Mesenteric fat pad (tissue), 1 donor: ENCODE measurements at regions not wholly inside any gene's neighbourhood (a gene's known extent, or its start where the extent isn't known, plus 50 kb on each side); places are given as distances from the start of the nearest gene placed in this dataset.
"Not testable (repeated sequence)": the region's sequence is repeated elsewhere in the genome, so short reads cannot be mapped to it uniquely, and the experiment has no call there.

Experiments
- DNase-seq: peaks from one replicate; pipeline ENCODE4 v3.0.0-alpha.2; 2020; ENCODE audit warnings: low spot score
- donor health status: DM: yes; HTN: yes; CAD: no.

DNA sequence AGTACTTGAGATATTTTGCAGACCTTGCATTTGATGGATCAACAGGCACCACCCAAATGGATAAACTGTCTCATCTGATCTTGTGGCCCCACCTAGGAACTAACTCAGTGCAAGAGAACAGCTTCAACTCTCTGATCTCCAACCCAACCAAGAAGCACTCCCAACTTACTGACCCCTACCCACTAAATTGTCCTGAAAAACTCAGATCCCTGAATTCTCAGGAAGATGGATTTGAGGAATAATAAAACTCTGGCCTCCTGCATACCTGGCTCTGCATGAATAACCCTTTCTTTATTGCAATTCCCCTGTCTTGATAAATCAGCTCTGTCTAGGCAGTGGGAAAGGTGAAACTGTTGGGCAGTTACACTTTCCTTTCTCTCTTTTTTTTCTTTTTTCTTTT lies 247.9 kb downstream of the ZPLD1 start:
- DNase-seq, result no peak

- no peak for DNase-seq
These were observed 252.0 kb downstream of the ZPLD1 start for GRCh38 chr3:102686792-102687191.

DNA sequence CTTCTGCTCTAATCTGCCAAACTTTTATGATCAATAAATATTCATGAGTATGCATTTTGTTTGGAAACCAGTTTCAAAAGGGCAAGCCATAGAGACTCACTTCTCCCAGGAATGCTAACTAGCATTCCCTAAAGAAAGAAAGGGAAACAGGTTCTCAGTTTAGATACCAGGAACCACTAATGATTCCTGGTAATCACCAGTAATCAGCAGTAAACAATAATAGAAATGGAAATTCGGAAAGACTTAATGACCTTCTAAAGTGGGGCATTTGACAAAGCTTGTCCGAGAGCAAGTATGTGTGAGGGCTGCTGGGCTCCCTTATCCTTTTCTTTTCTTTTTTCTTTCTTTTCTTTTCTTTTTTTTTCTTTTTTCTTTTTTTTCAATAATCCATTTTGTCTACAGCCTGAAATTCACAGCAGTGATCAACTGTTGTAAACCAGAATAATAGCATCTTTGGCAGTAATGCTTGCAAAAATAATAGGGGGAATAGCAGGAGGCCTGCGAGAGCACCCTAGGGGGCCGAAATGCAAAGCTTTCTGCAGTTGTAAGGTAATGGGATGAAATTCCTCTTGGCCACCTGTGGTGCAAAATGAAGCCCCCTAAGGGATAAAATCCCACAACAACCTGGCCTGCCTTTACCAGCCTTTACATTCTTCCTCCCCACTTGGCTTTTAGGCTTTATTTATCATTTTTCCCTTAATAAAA lies 253.2 kb downstream of the ZPLD1 start:
- DNase-seq, result no peak

GRCh38 chr3:102688556-102688930 lies 253.7 kb downstream of the ZPLD1 start:
- DNase-seq, result no peak

DNA sequence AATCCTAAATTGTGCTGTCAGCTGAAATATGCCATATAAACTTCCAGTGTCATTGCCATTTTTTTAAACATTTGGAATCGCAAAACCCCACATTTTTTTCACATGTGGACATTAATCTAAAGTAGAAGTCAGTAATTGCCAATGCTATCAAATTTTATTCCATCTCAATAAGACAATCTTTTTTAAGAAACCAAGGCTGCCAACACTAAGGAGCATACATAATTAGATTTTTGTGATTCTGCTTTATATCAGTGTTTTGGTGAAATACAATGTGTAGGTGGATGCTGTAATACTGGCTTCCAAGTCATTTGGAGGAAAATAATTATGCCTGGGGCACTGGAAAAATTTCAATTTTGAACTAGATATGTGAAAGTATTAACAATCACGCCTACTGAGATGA lies 256.7 kb downstream of the ZPLD1 start:
- DNase-seq, result no peak

DNA sequence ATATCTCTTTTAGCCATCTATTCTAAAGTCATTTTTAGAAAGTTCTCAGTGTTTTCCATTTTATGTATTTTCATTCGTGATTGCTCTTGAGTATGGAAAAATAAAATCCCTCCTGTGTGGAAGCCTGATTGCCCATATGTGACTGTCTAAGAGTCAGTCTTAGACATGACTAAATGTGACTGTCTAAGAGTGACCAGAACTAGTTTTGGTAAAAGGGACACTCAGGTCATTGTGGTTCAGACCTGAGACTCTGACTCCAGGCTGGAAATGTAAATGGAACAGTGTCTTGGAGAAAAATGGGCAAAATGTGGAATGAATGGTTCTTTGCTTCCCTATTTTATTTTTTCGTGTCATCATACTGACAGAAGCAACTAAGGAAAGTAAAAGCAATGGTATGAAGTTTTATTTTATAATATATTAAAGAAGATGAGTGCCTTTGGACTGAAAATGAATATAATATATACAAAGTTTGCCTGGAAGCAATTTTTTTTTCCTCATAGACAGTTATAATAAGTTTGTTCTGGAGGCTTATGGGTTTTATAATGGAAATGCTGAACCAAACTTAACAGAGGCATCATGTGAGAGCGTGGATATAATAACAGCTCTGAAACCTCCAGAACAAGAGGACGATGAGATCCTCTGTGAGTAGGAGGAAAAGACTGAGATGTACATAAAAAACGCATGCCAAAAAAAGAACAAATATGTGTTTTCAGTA lies 264.4 kb downstream of the ZPLD1 start:
- no peak for DNase-seq

DNA sequence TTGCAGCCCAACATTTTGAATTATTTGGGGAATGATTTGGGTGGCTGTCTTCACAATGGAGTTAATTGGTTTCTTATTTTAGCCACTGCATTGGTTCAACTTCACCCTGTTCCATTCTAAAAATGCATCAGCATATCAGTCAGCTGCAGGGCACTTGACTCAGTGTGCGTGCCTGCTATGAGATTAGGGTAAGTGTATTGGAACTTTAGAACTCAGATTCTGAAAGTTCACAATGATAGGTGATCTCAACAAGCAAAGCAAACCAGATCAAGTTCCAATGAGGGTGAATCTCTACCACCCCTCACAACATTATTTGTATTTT lies 265.0 kb downstream of the ZPLD1 start:
- no peak for DNase-seq

- no peak for DNase-seq
These were observed 278.1 kb downstream of the ZPLD1 start for GRCh38 chr3:102712896-102713295.

- no peak for DNase-seq
These were observed 279.8 kb downstream of the ZPLD1 start for GRCh38 chr3:102714567-102714966.

DNA sequence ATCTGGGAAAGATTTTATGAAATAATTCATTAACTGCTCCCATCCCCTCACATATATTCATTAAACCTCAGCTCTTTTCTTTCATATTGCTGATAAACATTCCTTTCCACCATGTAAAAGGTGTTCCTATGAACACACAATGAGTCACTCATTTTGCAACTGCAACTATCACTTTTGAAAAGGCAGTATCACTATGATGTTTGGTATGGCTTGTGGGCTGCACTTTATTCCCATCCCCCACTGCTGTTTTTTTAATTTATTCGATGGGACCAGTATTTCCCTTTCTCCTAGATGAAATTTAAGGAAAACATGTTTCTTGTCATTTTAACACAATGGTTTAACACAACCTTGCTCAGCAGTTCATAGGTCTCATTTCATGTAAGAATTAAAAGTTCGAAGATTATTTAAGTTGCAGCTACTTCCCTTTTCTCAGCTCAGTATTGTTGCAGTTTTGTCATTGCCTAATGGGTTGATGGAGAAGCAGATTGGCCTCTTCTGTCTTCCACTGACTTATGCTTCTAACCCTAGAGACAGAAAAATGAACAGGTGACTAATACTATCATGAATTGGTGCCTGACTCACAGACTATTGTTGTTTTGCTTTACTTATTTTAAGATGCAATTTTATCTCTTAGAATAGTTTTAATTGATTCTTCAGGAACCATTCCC lies 280.3 kb downstream of the ZPLD1 start:
- DNase-seq, result no peak

DNA sequence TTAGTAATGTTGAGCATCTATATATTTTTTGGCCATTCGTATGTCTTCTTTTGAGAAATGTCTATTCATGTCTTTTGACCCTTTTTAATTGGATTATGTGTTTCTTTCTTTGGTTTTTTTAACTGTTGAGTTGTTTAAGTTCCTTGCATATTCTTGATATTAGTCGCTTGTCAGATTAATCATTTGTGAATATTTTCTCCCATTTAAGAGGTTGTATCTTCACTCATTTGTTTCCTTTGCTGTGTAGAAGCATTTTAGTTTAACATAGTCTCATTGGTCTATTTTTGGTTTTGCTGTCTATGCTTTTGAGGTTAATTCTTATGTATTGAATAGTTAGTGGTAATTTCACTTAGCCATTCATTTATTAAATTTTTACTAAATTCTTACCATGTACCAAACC lies 283.8 kb downstream of the ZPLD1 start:
- DNase-seq, result no peak

GRCh38 chr3:102722317-102722716 lies 287.5 kb downstream of the ZPLD1 start:
- no peak for DNase-seq

GRCh38 chr3:102727340-102727739 lies 292.5 kb downstream of the ZPLD1 start:
- DNase-seq, result no peak

GRCh38 chr3:102732581-102732980 lies 297.8 kb downstream of the ZPLD1 start:
- DNase-seq, result not testable (repeated sequence)

DNA sequence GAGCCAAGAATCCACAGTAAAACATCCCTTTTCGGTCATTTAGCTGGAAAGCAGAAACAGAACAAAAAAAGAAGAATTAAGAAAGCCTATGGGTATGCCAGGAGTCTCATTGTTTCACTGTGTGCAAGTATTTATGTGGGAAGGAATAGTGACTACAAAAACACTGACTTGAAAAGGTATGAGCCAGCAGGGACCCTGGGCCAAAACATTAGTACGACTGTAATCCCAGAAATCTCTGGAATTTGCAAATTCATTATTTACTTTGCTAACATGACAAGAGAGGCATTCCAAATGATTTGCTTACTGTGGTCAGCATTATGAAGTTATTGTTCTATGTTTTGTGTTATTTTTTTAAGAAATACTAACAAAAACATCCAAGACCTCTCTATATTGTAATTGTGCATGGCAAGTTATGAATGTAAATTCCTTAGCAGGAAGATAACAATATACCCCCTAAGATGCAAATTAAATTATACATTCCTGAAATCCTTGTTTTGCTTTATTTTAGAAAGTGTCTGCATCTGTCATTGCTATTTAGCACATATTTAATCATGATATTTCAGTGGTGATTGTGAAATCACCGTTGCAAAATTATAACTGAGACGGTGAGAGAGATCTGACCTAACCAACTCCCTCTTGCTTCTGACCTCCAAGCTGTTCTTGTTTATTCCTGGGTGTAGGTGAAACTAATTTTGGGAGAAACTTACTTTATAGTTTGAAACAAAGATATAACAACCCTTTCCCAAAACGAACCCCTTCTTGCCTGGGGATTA lies 299.2 kb downstream of the ZPLD1 start:
- DNase-seq, result no peak

GRCh38 chr3:102735311-102735710 lies 300.5 kb downstream of the ZPLD1 start:
- no peak for DNase-seq

- no peak for DNase-seq
These were observed 301.6 kb downstream of the ZPLD1 start for GRCh38 chr3:102736288-102736974.

GRCh38 chr3:102736975-102737304 lies 302.1 kb downstream of the ZPLD1 start:
- no peak for DNase-seq

DNA sequence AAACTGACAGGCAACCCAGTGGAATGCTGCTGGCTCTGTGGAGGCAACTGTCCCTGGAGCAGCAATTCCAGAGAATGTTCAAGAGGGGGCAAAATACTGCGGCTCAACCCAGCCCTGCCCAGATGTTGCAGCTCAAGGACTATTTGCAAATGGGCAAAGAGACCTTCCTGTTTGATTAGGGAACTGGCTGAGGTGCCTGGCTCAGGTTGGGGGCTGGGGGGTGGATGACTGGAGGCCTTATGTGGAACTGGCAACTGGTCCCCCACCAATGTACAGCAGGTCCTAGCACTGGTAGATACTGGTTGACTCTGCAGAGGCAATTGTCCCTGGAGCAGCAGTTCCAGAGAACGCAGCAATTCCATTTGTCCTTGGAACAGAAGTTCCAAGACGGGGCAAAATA lies 302.5 kb downstream of the ZPLD1 start:
- no peak for DNase-seq

DNA sequence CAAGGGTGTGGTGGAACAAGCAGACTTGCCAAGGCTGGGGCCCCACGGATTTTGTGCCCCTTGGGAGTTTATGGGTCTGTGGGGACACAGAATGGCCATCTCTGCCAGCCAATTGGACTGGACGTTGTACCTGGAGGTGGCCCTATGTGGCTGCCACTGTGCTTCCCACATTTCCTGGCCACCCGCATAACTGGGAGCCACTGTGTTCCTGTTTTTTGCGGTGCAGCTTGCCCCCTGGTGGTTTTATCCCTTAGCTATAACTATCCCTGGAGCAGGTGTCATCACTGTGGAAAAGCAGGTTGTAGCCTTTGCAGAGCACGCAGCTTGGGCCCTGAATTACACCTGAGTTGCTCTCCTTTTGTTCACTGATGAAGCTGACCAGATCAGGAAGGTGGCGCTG lies 306.3 kb downstream of the ZPLD1 start:
- no peak for DNase-seq

DNA sequence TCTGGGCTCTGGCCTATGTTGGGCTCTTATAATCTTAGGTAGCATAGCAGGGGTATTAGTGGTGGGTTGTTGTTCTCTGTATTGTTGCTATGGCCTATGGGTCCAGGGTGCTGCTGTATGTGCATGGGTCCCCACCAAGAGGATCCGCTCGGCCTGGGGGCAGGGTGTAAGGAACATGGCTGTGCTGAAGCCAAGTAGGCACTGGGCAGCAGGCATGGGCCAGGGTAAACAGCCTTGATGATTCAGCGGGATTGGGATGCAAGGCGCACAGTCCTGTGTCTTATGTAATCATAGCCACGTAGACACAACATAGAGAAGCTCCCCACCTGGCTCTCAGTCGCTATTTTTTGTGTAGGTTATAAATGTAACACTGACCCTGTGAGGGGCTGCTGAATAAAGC lies 306.9 kb downstream of the ZPLD1 start:
- no peak for DNase-seq

DNA sequence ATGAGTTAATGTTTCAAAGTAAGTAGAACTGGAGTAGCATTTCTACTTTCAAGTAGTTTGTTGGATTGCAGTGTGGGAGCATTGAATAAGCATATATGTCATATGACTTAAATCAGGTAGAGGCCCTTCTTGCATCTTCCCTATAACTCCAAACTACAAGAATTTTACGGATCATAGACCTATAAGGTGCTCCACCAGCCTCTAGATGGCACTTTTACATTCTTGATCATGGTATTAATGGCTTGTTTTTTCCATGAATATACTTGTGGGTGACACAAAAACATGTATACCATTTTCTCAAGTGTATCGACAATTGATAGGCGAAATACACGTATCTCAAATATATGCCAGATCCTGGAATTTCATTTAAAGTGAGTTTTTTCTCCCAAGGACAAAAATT lies 311.1 kb downstream of the ZPLD1 start:
- DNase-seq, result no peak
